ENCODE measurements at regions not wholly inside any gene's neighbourhood (a gene's known extent, or its start where the extent isn't known, plus 50 kb on each side); places are given as distances from the start of the nearest gene placed in this dataset.

DNA sequence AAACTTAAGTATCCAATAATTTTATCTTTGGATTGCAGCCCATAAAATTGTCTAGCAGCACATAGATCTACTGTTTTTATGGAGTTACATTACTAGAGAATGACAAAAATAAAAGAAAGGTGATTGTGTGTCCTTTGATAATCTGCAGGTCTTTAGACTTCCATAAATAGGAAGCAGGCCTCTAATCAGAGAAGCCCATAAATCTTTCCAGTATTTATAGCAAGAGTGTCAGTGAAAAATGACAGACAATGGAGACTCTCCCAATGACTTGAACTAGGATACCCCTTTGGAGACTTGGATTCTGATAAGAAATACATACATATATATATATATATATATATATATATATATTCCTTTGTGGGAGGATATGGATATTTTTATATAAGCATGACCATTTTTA, 351.2 kb downstream of the PCDH17 start:
- DNase-seq: no peak
- no peaks in the 10 kb centered on the region for H3K36me3 ChIP-seq (ENCODE audit: control insufficient read depth in 2 of 3, insufficient read depth in 3 of 3, low read length in 3 of 3)
- H3K27ac Mint-ChIP-seq: no peak overlapping the region
- ChIA-PET POLR2A (no interaction called here), CTCF (no interaction called here)
- H3K27me3 ChIP-seq (ENCODE audit: control insufficient read depth in 2 of 2, insufficient read depth in 2 of 2, low read length in 2 of 2): no peaks in the 10 kb centered on the region
- no peaks in the 10 kb centered on the region for H3K4me1 Mint-ChIP-seq
- no peak overlapping the region for H3K27ac ChIP-seq (ENCODE audit: low read depth, low read length)
- no peak for ATAC-seq
- no peaks in the 10 kb centered on the region for H3K9me3 ChIP-seq (ENCODE audit: control insufficient read depth in 2 of 3, low read length in 3 of 3)
- no peak overlapping the region for H3K4me3 ChIP-seq (ENCODE audit: low read length)
- H3K4me1 ChIP-seq (ENCODE audit: control insufficient read depth in 2 of 2, insufficient read depth in 2 of 2, low read length in 2 of 2): no peaks in the 10 kb centered on the region
- no peak overlapping the region for H3K4me3 Mint-ChIP-seq
- intact Hi-C loops (cut with micrococcal nuclease): no loop called here
- H3K27me3 Mint-ChIP-seq: no peaks in the 10 kb centered on the region
- no peaks in the 10 kb centered on the region for H3K36me3 Mint-ChIP-seq
- peaks cover 0 to 28% (median 8%) of the 10 kb centered on the region in 11 donors for H3K9me3 Mint-ChIP-seq

DNA sequence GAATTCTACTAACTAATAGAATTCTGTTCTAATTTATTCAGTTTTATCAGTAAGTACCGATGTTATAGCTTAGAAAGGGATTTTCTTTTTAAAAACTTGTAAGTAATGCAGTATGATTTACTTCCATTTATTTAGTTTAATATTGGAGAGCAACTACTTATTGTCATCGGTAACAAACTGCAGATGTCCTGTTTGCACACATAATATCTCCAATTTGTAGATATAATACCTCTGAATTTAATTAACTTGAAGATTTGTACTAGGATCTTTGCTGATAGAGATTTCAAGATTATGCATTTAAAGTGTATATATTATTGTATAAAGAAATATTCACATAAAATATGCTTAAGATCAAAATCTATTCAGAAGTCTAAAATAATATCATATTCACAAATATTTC, 356.7 kb downstream of the PCDH17 start:
- H3K4me3 ChIP-seq (ENCODE audit: low read length): no peak overlapping the region
- intact Hi-C loops (cut with micrococcal nuclease): no loop called here
- H3K27me3 Mint-ChIP-seq: no peaks in the 10 kb centered on the region

DNA sequence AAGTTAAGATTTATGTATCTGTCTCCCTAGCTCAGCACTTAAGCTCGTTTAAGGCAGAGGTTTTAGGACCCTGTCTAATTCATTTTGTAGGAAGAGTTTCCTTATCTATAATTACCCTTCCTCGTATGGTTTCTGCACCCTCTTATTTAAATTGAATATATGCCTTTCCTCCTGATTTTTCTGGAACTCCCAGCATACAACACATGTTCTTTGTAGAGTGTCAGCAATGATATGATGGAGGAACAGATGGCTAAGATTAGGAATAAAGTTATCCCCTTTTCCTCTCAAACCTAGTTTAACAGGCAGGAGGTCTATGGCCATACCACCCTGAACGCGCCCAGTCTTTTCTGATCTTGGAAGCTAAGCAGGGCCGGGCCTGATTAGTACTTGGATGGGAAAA, 359.5 kb downstream of the PCDH17 start:
- no peaks in the 10 kb centered on the region for H3K36me3 Mint-ChIP-seq

More for the DNA sequence above, 356.7 kb downstream of the PCDH17 start:
- Histone ChIP-seq H3K27ac (ENCODE audit: low read depth, low read length) (no peak overlapping the region), H3K27me3 (ENCODE audit: control insufficient read depth in 2 of 2, insufficient read depth in 2 of 2, low read length in 2 of 2) (no peaks in the 10 kb centered on the region), H3K4me1 (ENCODE audit: control insufficient read depth in 2 of 2, insufficient read depth in 2 of 2, low read length in 2 of 2) (no peaks in the 10 kb centered on the region), H3K9me3 (ENCODE audit: control insufficient read depth in 2 of 3, low read length in 3 of 3) (no peaks in the 10 kb centered on the region), H3K36me3 (ENCODE audit: control insufficient read depth in 2 of 3, insufficient read depth in 3 of 3, low read length in 3 of 3) (no peaks in the 10 kb centered on the region)
- Mint-ChIP-seq H3K9me3 (peaks cover 0 to 19% (median 10%) of the 10 kb centered on the region in 11 donors), H3K36me3 (no peaks in the 10 kb centered on the region), H3K4me1 (no peaks in the 10 kb centered on the region), H3K27ac (no peak overlapping the region), H3K4me3 (no peak overlapping the region)
- ATAC-seq: no peak
- no peak for DNase-seq
- CTCF ChIA-PET: no interaction called here
- POLR2A ChIA-PET: no interaction called here

DNA sequence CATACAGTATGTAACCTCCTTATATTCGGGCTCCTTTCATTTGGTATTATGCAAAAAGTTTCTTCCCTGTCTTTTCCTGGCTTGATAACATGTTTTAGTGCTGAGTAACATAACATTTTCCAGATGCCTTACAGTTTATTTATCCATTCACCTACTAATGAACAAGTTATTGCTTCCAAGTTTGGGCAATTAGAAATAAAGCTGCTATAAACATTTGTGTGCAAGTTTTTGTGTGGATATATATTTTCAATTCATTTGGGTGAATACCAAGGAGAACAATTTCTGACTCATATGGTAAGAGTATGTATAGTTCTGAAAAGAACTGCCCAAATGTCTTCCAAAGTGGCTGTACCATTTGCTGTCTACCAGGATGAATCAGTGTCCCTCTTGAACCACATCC, 360.9 kb downstream of the PCDH17 start:
- POLR2A ChIA-PET: no interaction called here
- no peak overlapping the region for H3K4me3 ChIP-seq (ENCODE audit: low read length)
- no peaks in the 10 kb centered on the region for H3K27me3 Mint-ChIP-seq
- H3K36me3 ChIP-seq (ENCODE audit: control insufficient read depth in 2 of 3, insufficient read depth in 3 of 3, low read length in 3 of 3): no peaks in the 10 kb centered on the region
- H3K27ac Mint-ChIP-seq: no peak overlapping the region
- intact Hi-C loops (cut with micrococcal nuclease): no loop called here
- CTCF ChIA-PET: interaction anchor here (0.6 kb wide), 1 partner anchor 389 kb away, joined by 3 read pairs; no protein-coding TSS in a partner anchor
- no peaks in the 10 kb centered on the region for H3K9me3 ChIP-seq (ENCODE audit: control insufficient read depth in 2 of 3, low read length in 3 of 3)
- H3K4me3 Mint-ChIP-seq: no peak overlapping the region
- H3K27me3 ChIP-seq (ENCODE audit: control insufficient read depth in 2 of 2, insufficient read depth in 2 of 2, low read length in 2 of 2): no peaks in the 10 kb centered on the region
- no peak for ATAC-seq
- no peak overlapping the region for H3K27ac ChIP-seq (ENCODE audit: low read depth, low read length)
- H3K36me3 Mint-ChIP-seq: no peaks in the 10 kb centered on the region
- DNase-seq: no peak
- peaks cover 0 to 25% (median 3%) of the 10 kb centered on the region in 11 donors for H3K9me3 Mint-ChIP-seq
- no peaks in the 10 kb centered on the region for H3K4me1 Mint-ChIP-seq
- no peaks in the 10 kb centered on the region for H3K4me1 ChIP-seq (ENCODE audit: control insufficient read depth in 2 of 2, insufficient read depth in 2 of 2, low read length in 2 of 2)

More for the DNA sequence above, 359.5 kb downstream of the PCDH17 start:
- ChIA-PET POLR2A (no interaction called here), CTCF (no interaction called here)
- H3K27me3 Mint-ChIP-seq: no peaks in the 10 kb centered on the region
- Histone ChIP-seq H3K36me3 (ENCODE audit: control insufficient read depth in 2 of 3, insufficient read depth in 3 of 3, low read length in 3 of 3) (no peaks in the 10 kb centered on the region), H3K4me3 (ENCODE audit: low read length) (no peak overlapping the region), H3K27me3 (ENCODE audit: control insufficient read depth in 2 of 2, insufficient read depth in 2 of 2, low read length in 2 of 2) (no peaks in the 10 kb centered on the region), H3K9me3 (ENCODE audit: control insufficient read depth in 2 of 3, low read length in 3 of 3) (no peaks in the 10 kb centered on the region), H3K27ac (ENCODE audit: low read depth, low read length) (no peak overlapping the region), H3K4me1 (ENCODE audit: control insufficient read depth in 2 of 2, insufficient read depth in 2 of 2, low read length in 2 of 2) (no peaks in the 10 kb centered on the region)
- no peak overlapping the region for H3K4me3 Mint-ChIP-seq
- DNase-seq (no peak), ATAC-seq (no peak)
- intact Hi-C loops (cut with micrococcal nuclease): no loop called here
- no peaks in the 10 kb centered on the region for H3K4me1 Mint-ChIP-seq
- no peak overlapping the region for H3K27ac Mint-ChIP-seq
- peaks cover 0 to 32% (median 5%) of the 10 kb centered on the region in 11 donors for H3K9me3 Mint-ChIP-seq

DNA sequence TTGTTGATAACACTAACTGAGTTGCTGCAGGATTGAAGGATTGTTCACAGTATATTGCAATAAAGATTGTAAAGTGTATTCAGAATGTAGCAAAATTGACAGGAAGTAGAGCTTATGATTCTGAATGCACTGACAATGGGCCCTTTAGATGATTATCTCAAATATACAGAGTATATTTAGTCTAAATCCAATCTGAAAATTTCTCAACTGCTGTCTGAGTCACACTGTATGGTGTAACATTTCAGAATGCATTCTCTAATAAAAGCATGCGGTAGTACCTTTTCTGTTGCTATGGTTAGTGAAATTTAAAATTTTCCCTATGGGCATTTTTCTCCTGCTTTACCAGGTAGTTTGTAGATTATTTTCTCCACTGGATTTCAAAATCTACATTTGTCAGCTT, 365.2 kb downstream of the PCDH17 start:
- Mint-ChIP-seq H3K27me3 (no peaks in the 10 kb centered on the region), H3K27ac (no peak overlapping the region), H3K4me3 (no peak overlapping the region), H3K9me3 (peaks cover 3 to 47% (median 11%) of the 10 kb centered on the region in 11 donors), H3K36me3 (no peaks in the 10 kb centered on the region), H3K4me1 (no peaks in the 10 kb centered on the region)
- no peak for ATAC-seq
- ChIA-PET POLR2A (no interaction called here), CTCF (no interaction called here)
- Histone ChIP-seq H3K36me3 (ENCODE audit: control insufficient read depth in 2 of 3, insufficient read depth in 3 of 3, low read length in 3 of 3) (no peaks in the 10 kb centered on the region), H3K9me3 (ENCODE audit: control insufficient read depth in 2 of 3, low read length in 3 of 3) (no peaks in the 10 kb centered on the region), H3K4me3 (ENCODE audit: low read length) (no peak overlapping the region), H3K4me1 (ENCODE audit: control insufficient read depth in 2 of 2, insufficient read depth in 2 of 2, low read length in 2 of 2) (no peaks in the 10 kb centered on the region), H3K27ac (ENCODE audit: low read depth, low read length) (no peak overlapping the region), H3K27me3 (ENCODE audit: control insufficient read depth in 2 of 2, insufficient read depth in 2 of 2, low read length in 2 of 2) (no peaks in the 10 kb centered on the region)
- intact Hi-C loops (cut with micrococcal nuclease): no loop called here
- no peak for DNase-seq

DNA sequence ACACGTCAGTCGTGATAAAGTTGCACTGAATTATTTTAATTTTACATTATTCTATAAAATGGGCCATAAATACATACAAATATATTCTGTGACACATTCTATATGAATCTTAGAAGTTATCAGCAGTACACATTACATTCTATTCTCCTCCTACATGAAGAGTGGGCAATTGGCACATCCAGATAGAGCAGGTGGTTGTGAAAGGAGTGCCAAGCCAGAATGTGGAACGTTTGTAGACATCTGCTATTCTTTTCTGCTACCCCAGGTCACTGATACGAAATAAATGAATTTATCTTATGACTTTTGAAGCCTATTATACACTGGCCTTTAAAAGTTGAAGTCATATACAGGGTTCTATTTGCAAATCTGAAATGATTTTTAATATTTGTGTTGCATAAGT, 373.2 kb downstream of the PCDH17 start:
- H3K9me3 Mint-ChIP-seq: peaks cover 0 to 27% (median 7%) of the 10 kb centered on the region in 11 donors
- intact Hi-C loops (cut with micrococcal nuclease): no loop called here
- no peak overlapping the region for H3K27ac Mint-ChIP-seq
- Histone ChIP-seq H3K4me3 (ENCODE audit: low read length) (no peak overlapping the region), H3K9me3 (ENCODE audit: control insufficient read depth in 2 of 3, low read length in 3 of 3) (no peaks in the 10 kb centered on the region), H3K4me1 (ENCODE audit: control insufficient read depth in 2 of 2, insufficient read depth in 2 of 2, low read length in 2 of 2) (no peaks in the 10 kb centered on the region), H3K27me3 (ENCODE audit: control insufficient read depth in 2 of 2, insufficient read depth in 2 of 2, low read length in 2 of 2) (no peaks in the 10 kb centered on the region), H3K27ac (ENCODE audit: low read depth, low read length) (no peak overlapping the region), H3K36me3 (ENCODE audit: control insufficient read depth in 2 of 3, insufficient read depth in 3 of 3, low read length in 3 of 3) (no peaks in the 10 kb centered on the region)
- no peak for DNase-seq
- no peaks in the 10 kb centered on the region for H3K4me1 Mint-ChIP-seq
- no peak for ATAC-seq
- POLR2A ChIA-PET: no interaction called here
- H3K36me3 Mint-ChIP-seq: no peaks in the 10 kb centered on the region
- no peaks in the 10 kb centered on the region for H3K27me3 Mint-ChIP-seq
- CTCF ChIA-PET: no interaction called here
- H3K4me3 Mint-ChIP-seq: no peak overlapping the region

DNA sequence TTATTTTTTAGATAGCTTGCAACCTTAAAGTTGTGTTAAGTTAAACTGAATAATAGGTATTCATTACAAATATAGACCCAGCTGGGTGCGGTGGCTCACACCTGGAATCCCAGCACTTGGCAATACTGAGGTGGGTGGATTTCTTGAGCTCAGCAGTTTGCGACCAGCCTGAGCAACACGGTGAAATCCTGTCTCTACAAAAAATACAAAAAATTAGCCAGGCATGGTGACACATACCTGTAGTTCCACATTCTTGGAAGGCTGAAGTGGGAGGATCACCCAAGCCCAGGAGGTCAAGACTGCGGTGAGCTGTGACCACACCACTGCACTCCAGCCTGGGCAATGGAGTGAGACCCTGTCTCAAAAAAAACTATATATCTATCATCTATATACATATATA, 386.5 kb downstream of the PCDH17 start:
- intact Hi-C loops (cut with micrococcal nuclease): no loop called here
- no peak for ATAC-seq
- CTCF ChIA-PET: no interaction called here

More for the DNA sequence above, 386.5 kb downstream of the PCDH17 start:
- Histone ChIP-seq H3K27me3 (ENCODE audit: control insufficient read depth in 2 of 2, insufficient read depth in 2 of 2, low read length in 2 of 2) (no peaks in the 10 kb centered on the region), H3K9me3 (ENCODE audit: control insufficient read depth in 2 of 3, low read length in 3 of 3) (peaks cover 0 to 3% (median 0%) of the 10 kb centered on the region in 3 experiments), H3K4me3 (ENCODE audit: low read length) (no peak overlapping the region), H3K36me3 (ENCODE audit: control insufficient read depth in 2 of 3, insufficient read depth in 3 of 3, low read length in 3 of 3) (no peaks in the 10 kb centered on the region), H3K27ac (ENCODE audit: low read depth, low read length) (no peak overlapping the region), H3K4me1 (ENCODE audit: control insufficient read depth in 2 of 2, insufficient read depth in 2 of 2, low read length in 2 of 2) (no peaks in the 10 kb centered on the region)
- Mint-ChIP-seq H3K4me1 (no peaks in the 10 kb centered on the region), H3K36me3 (no peaks in the 10 kb centered on the region), H3K27ac (no peak overlapping the region), H3K9me3 (peaks cover 0 to 27% (median 3%) of the 10 kb centered on the region in 11 donors), H3K4me3 (no peak overlapping the region), H3K27me3 (no peaks in the 10 kb centered on the region)
- POLR2A ChIA-PET: no interaction called here
- DNase-seq: no peak
